Urinary bladder (tissue), 3 donors: ENCODE measurements at regions not wholly inside any gene's neighbourhood (a gene's known extent, or its start where the extent isn't known, plus 50 kb on each side); places are given as distances from the start of the nearest gene placed in this dataset.
A peak's percentile ranks its signal among the peaks of the same experiment; 100 is the strongest.

Experiments used
- DNase-seq: peaks from one replicate; pipeline ENCODE4 v3.0.0-alpha.2; 2015; ENCODE audit errors: extremely low spot score
- H3K27ac ChIP-seq: one replicate; pipeline ENCODE4 v1.5.1; 2013; ENCODE audit warnings: low read depth, mild to moderate bottlenecking, moderate library complexity
- H3K36me3 ChIP-seq: one replicate; pipeline ENCODE4 v1.6.1; 2013; ENCODE audit warnings: mild to moderate bottlenecking, moderate library complexity; ENCODE audit not compliant: insufficient read depth
- H3K4me1 ChIP-seq: one replicate; pipeline ENCODE4 v1.6.1; 2013; ENCODE audit warnings: mild to moderate bottlenecking, moderate library complexity; ENCODE audit not compliant: insufficient read depth
- H3K4me3 ChIP-seq: one replicate; pipeline ENCODE4 v1.5.1; 2013; ENCODE audit warnings: low read depth, low read length
- WGBS: extraction: QIAGEN DNeasy Blood & Tissue Kit; methylation state at CpG from one replicate; pipeline ENCODE4 v1.1.7; 2013; 5-methylcytosine and 5-hydroxymethylcytosine counted together
- donor health status: healthy with polysubstance abuse.
- donor health status: healthy.

- H3K4me3 ChIP-seq = no peak overlapping the region
- H3K36me3 ChIP-seq = no peaks in the 10 kb centered on the region
- no peaks in the 10 kb centered on the region for H3K4me1 ChIP-seq
- no peak for DNase-seq
- 10% methylated on average over 24 of the region's 24 CpGs for WGBS
- no peak overlapping the region for H3K27ac ChIP-seq
Measured at GRCh38 chr1:181142096-181142958, 53.8 kb downstream of the IER5 start.

DNA sequence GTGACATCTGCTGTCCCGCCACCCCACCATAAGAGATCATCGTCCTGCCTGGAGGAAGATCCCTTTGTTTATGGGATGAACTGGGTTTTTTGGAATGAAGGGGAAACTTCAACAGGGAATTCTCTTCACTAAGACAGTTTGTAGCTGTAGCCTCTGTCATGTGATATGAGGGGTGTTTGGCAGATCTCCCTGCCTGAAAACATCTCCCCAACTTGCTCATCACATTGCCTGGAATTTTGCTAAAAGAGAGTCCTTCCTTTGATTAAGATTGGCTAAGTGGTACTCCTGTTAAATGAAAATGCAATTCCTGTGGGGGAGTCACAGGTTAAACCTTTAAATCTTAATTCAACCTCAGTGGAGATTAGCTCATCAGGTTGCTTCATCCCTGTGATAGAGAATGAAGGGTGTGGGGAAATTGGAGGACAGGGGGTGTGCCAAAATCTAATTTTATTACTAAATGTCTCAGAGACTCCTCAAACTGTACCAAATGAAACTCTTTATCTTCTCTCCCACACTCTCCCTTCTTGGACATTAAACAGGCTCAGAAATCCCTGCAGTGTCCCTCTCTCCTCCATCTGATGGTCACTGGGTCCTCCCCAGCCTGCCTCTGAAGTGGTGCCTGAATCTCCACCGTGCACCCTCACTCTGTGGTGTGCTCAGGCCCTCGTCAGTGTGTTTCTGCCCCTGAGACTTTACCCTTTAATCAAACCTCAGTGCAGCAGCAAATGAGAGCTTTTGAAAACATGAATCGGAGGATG is 54.8 kb downstream of the IER5 start:
- no peak overlapping the region for H3K27ac ChIP-seq
- 48% methylated on average over 5 of the region's 5 CpGs for WGBS
- no peaks in the 10 kb centered on the region for H3K4me1 ChIP-seq
- H3K4me3 ChIP-seq = no peak overlapping the region
- DNase-seq = no peak
- no peaks in the 10 kb centered on the region for H3K36me3 ChIP-seq

DNA sequence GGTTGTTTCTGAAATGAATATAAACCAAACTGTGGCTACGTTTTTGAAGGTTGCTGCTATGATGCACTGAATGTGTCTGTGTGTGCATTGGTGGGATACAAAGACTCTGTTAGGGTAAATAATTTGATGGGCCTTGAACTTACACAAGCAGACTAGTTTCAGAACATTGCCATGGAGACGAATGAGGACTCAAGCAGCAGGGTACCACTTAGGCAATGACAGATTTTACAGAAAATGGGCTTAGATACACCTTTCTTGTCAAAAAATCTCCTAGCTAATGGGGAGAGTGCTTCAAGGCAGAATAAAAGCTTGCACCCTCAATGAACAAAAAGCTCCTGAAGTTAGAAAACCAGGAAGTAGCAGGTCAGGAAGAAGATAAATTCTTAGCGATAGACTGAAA is 55.7 kb downstream of the IER5 start:
- 59% methylated on average over 3 of the region's 3 CpGs for WGBS
- no peak for DNase-seq
- no peak overlapping the region for H3K27ac ChIP-seq
- H3K4me1 ChIP-seq = no peaks in the 10 kb centered on the region
- no peaks in the 10 kb centered on the region for H3K36me3 ChIP-seq
- no peak overlapping the region for H3K4me3 ChIP-seq

GRCh38 chr1:181148636-181149035 is 60.1 kb downstream of the IER5 start:
- Histone ChIP-seq H3K36me3 (no peaks in the 10 kb centered on the region), H3K27ac (no peak overlapping the region), H3K4me3 (no peak overlapping the region), H3K4me1 (peaks cover 3% of the 10 kb centered on the region)
- WGBS = 73% methylated on average over 3 of the region's 3 CpGs
- no peak for DNase-seq

GRCh38 chr1:181149326-181150125 is 61.0 kb downstream of the IER5 start:
- WGBS = 86% methylated on average over 10 of the region's 10 CpGs
- no peaks in the 10 kb centered on the region for H3K36me3 ChIP-seq
- H3K4me1 ChIP-seq = peaks cover 3% of the 10 kb centered on the region
- DNase-seq = no peak
- no peak overlapping the region for H3K27ac ChIP-seq
- H3K4me3 ChIP-seq = no peak overlapping the region

DNA sequence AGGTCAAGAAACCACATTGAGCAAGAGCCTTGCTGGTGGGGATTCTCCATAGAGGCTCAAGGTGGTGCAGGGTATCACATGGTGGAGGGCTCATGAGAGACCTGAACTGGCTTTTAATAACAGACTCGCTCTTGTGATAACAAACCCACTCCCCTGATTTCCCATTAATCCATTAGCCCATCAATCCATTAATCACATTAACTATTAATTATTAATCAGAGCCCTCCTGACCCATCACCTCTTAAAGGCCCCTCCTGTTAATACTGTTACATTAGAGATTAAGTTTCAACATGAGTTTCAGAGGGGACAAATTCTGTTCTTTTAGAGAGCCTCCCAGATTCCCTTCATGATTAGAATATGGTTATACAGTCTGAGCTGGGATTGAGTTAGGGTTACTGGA is 61.8 kb downstream of the IER5 start:
- Histone ChIP-seq H3K4me1 (peaks cover 3% of the 10 kb centered on the region), H3K36me3 (no peaks in the 10 kb centered on the region), H3K4me3 (no peak overlapping the region), H3K27ac (no peak overlapping the region)
- WGBS = 98% methylated on average over 1 of the region's 1 CpG
- no peak for DNase-seq

- DNase-seq = no peak
- H3K4me1 ChIP-seq = peaks cover 3% of the 10 kb centered on the region
- peak overlapping the region; percentile 61 for H3K27ac ChIP-seq
- H3K36me3 ChIP-seq = no peaks in the 10 kb centered on the region
- H3K4me3 ChIP-seq = no peak overlapping the region
Measured at GRCh38 chr1:181150842-181151241, 62.3 kb downstream of the IER5 start.

DNA sequence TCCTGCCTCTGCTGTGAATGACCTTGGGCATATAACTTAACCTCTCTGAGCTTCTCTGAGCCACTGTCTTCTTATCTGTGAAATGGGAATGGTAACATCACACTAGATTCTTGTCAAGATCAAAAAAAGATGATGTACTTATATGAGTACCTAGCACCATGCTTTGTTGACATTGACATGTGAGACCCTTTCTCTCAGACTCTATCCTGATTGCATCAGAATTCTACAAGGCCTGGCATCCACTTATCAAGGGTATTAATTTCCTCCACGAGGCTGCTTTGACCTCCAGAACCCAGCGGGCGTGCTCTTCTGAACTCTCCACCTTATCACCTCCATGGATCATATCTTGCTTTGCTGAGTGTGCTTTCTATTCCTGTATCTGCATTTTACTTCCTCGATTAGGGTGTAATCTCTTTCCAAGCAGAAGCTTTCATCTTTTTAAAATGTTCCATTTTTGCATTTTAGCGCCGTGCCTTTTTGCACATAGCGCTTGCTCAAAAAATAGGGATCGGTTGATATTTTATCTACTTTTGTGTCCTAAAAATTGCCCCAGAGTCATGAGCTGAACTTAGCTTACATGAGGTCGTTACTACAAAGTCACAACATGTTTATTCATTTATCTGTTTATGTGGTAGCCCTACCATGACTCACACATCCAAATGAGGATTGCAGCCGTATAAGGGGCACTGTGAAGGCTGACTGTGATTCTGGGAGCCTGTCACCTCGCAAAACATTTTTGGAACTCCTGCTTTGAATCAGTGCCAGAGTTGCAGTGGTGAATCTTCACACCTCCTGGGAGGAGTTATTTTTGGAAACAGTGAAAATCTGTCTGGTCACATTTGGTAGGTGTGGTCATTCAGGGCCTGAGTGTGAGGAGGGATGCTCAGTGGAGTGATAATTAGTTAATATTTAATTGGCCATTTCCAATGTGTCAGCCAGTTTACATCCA is 63.2 kb downstream of the IER5 start:
- Histone ChIP-seq H3K27ac (peak overlapping the region; percentile 88), H3K36me3 (no peaks in the 10 kb centered on the region), H3K4me1 (peaks cover 3% of the 10 kb centered on the region), H3K4me3 (no peak overlapping the region)
- DNase-seq = no peak
- 46% methylated on average over 11 of the region's 11 CpGs for WGBS

- peaks cover 3% of the 10 kb centered on the region for H3K4me1 ChIP-seq
Measured at GRCh38 chr1:181152892-181153633, 64.6 kb downstream of the IER5 start.

DNA sequence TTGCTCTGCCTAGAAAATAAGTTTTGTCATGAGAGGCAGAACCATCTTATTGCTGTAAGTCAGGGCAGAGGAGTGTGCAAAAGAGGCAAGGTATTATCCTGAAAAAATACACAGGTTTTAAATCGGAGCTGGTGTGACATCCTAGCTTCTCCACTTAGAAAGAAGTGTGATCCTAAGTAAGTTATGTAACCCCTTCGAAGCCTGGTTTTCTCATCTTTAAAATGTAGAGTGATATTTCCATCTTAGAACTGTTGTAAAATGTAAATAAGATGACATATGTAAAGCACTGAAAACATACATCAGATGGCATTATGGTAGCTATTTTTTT is 65.1 kb downstream of the IER5 start:
- H3K4me1 ChIP-seq = peaks cover 3% of the 10 kb centered on the region
- no peak overlapping the region for H3K4me3 ChIP-seq
- H3K27ac ChIP-seq = peak overlapping the region; percentile 3
- no peaks in the 10 kb centered on the region for H3K36me3 ChIP-seq
- DNase-seq = no peak
- WGBS = 51% methylated on average over 2 of the region's 2 CpGs

More at GRCh38 chr1:181152892-181153633, 64.6 kb downstream of the IER5 start:
- 6% methylated on average over 16 of the region's 16 CpGs for WGBS
- DNase-seq = peak; percentile 82
- Histone ChIP-seq H3K4me3 (no peak overlapping the region), H3K27ac (peak overlapping the region; percentile 3), H3K36me3 (no peaks in the 10 kb centered on the region)

DNA sequence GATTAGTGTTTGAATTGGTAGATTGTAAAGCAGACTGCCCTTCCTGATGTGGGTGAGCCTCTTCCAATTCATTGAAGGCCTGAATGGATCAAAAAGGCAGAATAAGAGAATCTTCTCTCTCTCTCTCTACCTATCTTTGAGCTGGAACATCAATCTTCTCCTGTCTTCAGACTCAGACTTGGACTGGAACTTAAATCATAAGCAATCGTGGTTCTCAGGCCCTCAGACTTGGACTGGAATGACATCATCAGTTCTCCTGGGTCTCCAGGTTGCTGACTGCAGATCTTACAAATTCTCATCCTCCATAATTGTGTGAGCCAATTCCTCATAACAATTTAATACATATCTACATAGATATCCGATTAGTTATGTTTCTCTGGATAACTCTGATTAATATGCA is 66.8 kb downstream of the IER5 start:
- WGBS = 73% methylated on average over 2 of the region's 2 CpGs
- Histone ChIP-seq H3K4me1 (peaks cover 3% of the 10 kb centered on the region), H3K4me3 (no peak overlapping the region), H3K27ac (no peak overlapping the region), H3K36me3 (no peaks in the 10 kb centered on the region)
- DNase-seq = no peak

GRCh38 chr1:181159451-181160140 is 71.1 kb downstream of the IER5 start:
- Histone ChIP-seq H3K4me3 (no peak overlapping the region), H3K36me3 (no peaks in the 10 kb centered on the region), H3K4me1 (no peaks in the 10 kb centered on the region), H3K27ac (no peak overlapping the region)
- DNase-seq = no peak
- WGBS = 68% methylated on average over 10 of the region's 10 CpGs
